ENCODE measurements at regions not wholly inside any gene's neighbourhood (a gene's known extent, or its start where the extent isn't known, plus 50 kb on each side); places are given as distances from the start of the nearest gene placed in this dataset.

DNA sequence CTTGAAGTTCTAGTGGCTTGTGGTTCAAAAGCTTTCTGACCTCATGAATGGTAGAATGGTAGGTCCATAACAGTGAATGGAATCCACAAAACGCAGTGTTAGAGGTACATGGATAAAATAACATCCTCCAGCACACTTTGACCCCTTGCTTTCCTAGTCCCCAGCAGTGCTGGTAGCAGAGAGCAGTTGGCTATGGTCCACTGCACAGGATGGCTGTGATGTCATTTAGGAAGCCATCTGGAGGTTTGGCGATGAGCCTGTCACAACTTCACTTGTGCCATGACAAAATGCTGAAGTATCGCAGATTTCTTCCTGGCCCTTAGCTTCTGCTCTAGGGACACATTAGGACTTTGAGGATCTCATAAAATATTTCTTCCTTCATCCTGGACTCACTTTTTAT is 300.0 kb upstream of the FZD8 start:
- TF ChIP-seq, protein P1, sequence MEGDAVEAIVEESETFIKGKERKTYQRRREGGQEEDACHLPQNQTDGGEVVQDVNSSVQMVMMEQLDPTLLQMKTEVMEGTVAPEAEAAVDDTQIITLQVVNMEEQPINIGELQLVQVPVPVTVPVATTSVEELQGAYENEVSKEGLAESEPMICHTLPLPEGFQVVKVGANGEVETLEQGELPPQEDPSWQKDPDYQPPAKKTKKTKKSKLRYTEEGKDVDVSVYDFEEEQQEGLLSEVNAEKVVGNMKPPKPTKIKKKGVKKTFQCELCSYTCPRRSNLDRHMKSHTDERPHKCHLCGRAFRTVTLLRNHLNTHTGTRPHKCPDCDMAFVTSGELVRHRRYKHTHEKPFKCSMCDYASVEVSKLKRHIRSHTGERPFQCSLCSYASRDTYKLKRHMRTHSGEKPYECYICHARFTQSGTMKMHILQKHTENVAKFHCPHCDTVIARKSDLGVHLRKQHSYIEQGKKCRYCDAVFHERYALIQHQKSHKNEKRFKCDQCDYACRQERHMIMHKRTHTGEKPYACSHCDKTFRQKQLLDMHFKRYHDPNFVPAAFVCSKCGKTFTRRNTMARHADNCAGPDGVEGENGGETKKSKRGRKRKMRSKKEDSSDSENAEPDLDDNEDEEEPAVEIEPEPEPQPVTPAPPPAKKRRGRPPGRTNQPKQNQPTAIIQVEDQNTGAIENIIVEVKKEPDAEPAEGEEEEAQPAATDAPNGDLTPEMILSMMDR (IDR thresholded peaks at IDR 0.05): no peak
- TF ChIP-seq POLR2A (IDR thresholded peaks at IDR 0.05): no peak
